ENCODE measurements at regions not wholly inside any gene's neighbourhood (a gene's known extent, or its start where the extent isn't known, plus 50 kb on each side); places are given as distances from the start of the nearest gene placed in this dataset.

DNA sequence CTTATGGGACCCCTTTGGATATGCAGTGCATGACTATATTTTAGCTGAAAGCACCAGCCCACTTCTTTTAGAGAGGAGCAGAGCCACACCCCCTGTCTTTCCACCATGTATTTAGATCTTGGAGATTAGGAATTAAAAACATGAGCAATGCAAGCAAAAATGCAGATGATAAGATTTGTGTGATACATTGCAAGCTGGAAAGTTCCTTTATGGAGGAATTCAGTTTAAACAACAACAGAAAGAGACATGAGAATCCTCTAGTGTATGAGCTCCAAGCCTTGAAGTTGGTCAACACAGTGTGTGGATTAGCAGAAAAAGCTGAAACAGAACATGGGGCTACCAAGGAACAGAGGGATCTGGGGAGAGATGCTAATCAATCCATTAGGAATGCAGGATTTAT is 529.8 kb upstream of the NBEA start:
- TF ChIP-seq CTCF (IDR thresholded peaks at IDR 0.05; ENCODE audit: insufficient read depth, low read length): no peak
- no peak for TF ChIP-seq GABPA (IDR thresholded peaks at IDR 0.05; ENCODE audit: low read depth)
- no peak for TF ChIP-seq POLR2AphosphoS5 (IDR thresholded peaks at IDR 0.05; ENCODE audit: low read depth)
- TF ChIP-seq REST (IDR thresholded peaks at IDR 0.05; ENCODE audit: insufficient replicate concordance, low read depth): no peak

Data from HL-60 (cell line).